SIG-M5 treated with dmso at 0.1 percent for 504 hours (cell line): ENCODE measurements at regions not wholly inside any gene's neighbourhood (a gene's known extent, or its start where the extent isn't known, plus 50 kb on each side); places are given as distances from the start of the nearest gene placed in this dataset.

ENCODE experiments used
- DNase-seq: peaks from one replicate; lab custom pipeline; 2025; ENCODE audit not compliant: unreplicated experiment; lab: John Stamatoyannopoulos, UW

DNA sequence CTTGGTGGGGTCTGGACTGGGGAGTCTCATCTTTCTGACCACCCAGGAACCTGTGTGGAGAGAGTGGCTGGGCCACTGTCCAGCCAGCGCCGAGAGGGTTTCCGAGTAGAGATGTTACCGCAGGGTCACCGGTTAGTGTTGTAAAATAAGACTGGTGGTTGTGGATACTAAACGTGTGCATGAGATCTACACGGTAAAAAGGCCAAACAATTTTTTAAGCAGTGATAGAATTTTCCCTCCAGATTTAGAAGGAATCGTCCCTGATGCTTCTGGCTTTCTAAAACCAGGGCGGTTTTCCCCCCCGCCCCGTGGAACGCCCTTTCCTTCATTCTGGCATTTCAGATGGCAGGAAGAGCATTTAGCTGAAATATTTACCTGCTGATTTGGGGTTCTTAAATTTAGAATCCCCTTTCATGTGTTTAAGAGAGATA is 72.6 kb upstream of the PPARA start:
- DNase-seq = no peak

DNA sequence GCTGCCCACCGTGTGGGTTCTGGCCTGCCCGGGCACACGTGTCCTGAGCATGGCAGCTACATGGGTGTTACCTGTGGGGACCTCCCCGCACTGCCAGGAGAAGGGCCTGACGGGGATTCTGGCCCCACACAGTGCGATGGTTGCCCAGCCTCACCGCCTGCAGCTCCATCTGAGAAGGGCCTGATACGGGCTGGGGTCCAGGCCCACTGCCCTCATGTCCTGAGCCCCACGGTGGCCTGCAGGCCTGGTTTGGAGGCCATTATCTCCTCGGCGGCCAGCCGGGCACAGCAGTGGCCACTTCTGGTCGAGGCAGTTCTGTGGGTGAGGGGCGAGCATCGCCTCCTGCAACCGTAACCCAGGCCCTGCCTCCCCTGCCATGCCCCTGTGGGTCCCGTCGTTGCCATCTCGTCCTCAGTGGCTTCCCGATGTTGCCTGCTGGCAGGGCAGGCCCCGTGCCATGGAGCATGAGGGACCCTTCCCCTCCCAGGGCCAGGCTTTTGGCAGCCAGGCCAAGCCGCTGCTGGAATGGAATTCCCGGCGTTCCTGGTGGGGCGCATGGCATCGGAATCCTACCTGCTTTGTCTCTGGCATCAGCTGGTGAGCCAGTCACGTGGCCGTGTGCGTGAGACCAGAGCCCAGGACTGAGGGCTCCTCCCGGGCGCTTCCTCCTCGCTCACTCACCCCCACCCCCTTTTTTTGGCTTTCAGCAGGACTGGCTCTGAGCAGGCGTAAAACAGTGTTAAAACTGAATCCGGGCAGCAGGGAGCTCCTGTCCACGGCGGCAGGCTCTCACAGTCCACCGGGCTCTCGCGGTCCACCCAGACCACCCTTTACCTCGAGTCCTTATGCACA is 71.9 kb upstream of the PPARA start:
- no peak for DNase-seq

DNA sequence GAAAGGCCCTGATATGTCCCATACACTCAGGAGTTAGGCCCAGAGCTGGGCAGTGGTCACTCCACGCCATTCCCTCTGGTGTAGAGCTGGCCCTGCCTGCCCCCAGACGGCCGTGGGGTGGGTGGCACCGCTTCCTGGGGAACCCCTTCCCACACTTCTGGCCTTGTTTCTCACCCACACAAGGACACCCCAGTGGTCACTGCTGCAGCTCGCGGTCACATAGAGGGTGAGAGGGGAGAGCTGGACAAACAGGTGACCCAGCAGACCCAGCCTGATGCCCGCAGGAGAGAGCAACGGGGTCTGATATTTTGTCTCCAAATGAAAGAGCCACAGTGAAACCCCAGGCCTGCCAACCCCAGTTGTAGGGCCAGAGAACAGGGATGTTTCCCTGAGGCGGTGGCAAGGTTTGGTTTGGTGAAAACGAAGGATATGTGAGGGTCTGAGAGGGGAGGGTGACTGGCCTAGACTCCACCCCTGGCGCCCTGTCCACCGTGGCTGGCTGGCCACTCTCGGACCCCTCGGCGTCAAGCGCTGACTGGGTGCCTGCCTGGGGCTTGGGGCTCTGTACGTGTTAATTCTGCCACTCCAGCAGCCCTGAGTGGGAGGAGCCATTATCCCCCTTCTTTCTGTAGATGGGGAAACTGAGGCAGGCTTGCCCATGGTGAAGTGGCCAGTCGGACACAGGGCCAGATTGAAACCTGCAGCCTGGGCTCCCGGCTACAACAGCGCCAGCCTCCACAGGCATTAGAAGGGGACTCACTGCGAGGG is 71.0 kb upstream of the PPARA start:
- DNase-seq = no peak

- DNase-seq = no peak
Observed at GRCh38 chr22:46079861-46080821, 70.2 kb upstream of the PPARA start.

- DNase-seq = no peak
Observed at GRCh38 chr22:46081036-46081830, 69.1 kb upstream of the PPARA start.

GRCh38 chr22:46081831-46082210 is 68.5 kb upstream of the PPARA start:
- no peak for DNase-seq

DNA sequence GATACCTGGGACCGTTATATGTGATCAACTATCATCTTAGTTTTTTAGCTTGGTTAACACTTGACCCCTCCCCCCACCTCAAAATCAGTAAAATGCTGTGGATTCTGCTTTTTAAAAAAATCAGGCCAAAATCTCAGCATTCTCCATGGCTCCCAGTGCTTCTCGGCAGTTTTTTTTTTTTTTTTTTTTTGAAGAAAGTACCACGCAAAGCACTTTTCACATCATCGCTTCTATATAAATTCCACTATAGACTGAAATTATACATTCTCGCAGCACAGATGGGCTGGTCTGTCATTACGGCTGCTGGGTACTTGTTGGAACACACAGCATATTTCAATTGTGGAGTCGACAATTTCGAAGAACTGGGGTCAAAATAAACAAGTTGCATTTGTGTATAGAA is 67.7 kb upstream of the PPARA start:
- DNase-seq = no peak

DNA sequence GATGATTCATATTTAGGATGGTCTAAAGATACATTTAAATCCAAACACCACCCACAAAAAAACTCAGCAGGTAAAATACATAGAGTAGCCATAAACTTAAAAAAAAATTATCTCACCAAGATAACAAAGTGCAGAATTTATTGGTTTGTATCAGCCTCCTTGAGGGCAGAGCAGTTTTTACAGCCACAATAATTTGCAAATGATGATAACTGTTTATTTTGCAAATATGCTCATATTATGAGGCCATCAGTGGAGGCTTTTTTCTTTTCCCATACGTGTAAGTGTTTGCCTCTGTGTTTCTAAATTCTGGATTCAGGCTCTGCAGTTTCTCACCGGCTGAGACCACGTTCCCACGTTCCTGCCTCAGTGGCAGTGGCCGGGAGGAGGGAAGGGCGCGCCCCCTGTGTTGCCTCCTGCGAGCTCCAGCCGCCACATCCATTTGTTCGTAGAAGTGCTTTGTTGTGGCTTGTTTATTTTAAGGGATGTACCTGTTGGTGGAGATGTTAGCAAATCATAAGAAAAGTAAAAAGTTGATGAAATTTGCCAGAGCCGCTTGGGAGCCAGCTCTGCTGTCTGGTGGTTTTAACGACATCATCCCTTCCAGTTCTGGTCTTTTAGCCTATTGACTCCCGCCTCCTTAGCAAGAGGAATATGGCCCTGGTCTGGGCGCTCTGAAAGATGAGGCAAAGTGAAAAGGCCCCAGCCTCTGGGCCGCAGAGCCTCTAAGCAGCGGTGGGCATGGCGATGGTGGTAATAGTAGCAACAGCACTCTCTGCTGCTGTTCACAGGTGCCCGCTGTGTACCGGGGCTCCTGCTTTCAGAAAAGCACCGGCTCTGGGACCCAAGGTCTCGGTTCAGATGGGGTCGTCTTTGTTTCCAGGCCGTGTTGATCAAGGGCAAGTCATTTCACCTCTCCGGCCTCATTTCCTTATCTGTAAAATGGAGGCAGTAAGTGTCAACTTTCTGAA is 66.7 kb upstream of the PPARA start:
- no peak for DNase-seq

- no peak for DNase-seq
Observed at GRCh38 chr22:46084376-46084775, 66.0 kb upstream of the PPARA start.

DNA sequence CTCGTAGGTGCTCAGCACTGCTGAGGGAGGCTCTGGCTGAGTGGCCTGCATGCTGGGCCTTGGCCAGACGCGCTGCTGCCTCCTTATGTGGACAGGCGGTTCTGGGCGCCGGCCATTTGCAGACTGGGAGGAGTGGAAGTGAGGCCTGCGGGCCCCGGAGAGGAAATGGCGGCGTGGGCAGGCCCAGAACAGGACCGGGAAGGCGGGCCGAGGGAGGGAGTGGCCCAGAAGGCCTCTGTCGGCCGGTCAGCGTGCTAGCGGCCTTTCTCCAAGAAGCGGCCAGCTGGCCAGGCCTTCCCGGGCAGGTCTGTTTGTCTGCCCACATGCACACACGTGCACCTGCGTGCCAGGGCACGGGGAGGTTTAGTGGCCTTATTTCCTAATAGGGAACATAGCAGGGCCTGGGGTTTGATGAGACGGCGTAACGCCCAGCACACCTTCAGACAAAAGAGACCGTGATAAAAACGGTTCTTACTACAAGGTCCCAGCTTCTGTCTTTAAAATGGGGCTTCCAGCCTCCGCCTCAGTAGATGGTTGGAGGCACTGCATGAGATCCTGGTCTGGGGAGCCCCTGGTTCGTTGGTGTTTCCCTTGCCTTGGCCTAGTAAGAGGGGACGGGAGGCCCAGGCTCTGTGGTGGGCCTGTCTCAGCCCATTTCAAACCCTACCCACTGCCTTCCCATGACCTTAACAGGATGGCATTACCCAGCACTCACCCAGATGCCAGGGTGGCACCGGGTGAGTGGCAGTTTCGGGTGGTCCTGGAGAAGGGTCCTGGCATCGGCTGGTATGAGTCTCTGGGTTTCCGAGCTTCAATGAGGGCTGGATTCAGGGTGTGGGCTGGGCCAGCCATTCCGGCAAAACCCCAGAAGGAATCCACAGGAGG is 65.1 kb upstream of the PPARA start:
- no peak for DNase-seq

GRCh38 chr22:46085828-46086576 is 64.3 kb upstream of the PPARA start:
- no peak for DNase-seq

GRCh38 chr22:46086577-46087335 is 63.6 kb upstream of the PPARA start:
- no peak for DNase-seq

DNA sequence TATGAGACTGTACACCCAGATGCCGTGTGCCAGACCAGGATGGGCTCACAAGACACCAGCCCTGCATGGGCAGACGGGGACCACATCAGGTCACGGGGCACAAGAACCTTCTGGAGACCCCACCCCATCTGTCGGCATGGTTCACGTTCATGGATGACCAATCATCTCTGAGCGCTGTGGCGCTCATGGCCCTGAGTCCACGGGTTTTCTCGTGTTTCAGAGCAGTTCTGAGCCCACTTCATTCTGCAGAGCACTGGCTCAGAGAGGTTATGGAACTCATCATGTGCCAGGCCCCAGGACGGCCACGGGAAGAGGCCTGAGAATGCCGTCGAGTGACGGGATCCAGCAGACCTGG is 63.0 kb upstream of the PPARA start:
- DNase-seq = no peak

DNA sequence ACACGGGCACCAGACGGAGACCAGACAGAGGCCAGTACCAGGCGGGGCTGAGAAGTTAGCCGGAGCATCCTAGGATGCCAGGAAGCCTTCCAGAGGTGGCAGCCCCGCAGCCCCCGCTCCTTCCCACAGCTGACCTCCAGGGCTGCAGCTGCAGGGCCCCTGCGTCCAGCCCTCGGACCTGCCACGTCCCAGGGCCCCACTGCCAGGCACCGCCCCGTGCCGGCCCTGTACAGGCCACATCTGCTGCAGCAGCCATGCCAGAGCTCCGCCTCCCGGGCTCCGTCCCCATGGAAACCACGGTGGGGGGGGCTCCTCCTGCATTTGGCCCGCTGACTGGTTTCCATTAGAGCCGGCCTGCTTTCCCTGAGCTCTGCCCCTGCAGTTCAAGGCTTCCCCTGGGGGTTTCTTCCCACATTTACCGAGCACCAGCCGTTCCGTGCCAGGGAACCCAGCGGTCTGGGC is 62.5 kb upstream of the PPARA start:
- DNase-seq = no peak

DNA sequence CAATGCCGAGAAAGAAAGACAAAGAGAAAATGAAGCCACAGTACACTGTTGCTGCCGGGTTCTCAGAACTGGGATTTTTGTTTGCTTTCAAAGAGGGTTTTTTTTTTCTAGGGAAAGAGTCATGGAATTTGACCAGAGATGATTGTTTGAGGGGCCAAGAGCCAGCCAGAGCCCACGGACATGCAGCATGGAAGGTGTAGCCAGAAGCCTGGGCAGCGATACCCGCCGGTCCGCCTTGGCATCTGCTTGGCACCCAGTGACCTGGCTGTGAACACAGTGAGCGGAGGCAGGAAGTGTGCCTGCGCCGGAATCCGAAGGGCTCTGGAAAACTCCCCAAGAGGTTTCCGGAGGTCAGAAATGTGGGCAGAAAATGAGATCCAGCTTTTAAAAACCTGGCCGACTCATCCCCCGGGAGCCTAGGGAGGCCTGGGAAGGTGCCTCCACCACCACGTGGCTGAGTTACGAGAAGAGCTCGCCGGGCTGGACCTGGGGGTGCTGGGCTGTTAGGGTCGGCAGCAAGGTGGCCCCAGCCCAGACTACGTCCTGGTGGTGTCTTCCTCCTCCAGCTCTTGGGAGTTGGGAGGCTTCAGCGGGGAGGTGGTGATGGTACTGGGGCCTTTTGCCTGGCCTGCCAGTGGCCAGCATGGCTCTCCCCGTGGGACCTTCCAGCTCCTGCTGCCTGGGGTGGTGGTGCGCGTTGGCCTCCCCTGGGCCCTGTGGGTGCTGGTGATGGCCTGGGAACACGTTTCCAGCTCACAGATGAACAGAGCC is 61.6 kb upstream of the PPARA start:
- no peak for DNase-seq

DNA sequence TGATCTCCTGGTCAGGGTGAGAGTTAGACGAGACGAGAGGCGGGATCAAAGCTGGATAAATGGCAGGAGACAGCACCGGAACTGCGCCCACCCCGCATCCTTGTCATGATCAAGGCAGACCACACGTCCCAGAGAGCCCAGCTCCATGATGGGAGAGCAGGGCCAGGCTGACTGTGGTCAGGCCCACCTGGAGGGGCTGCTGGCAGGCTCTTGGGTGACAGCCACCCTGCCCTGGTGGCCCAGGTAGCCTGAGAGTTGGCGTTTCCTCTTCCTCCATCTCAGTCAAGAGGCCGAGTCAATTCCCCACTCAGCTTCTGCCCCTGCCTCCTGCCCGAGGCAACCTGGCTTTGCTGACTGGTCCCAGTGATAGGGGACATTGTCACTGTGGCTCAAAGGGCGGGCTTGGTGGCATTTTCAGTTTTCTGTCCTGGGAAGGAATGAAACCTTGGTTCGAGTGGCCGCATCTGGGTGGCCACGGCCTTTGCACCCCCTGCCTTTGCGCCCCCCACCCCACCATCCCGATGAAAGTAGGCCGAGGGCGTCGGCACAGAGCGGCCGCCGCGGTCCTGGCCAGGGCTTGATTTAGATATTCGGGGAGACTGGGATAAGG is 60.8 kb upstream of the PPARA start:
- no peak for DNase-seq
